Activated naive CD4-positive, alpha-beta T cell treated with anti-CD3 and anti-CD28 coated beads, Interleukin-2, amount 10 ng/mL, durations not matched to agents 7 days and 5 days (primary cell): ENCODE measurements at regions not wholly inside any gene's neighbourhood (a gene's known extent, or its start where the extent isn't known, plus 50 kb on each side); places are given as distances from the start of the nearest gene placed in this dataset.
"Not testable (repeated sequence)": the region's sequence is repeated elsewhere in the genome, so short reads cannot be mapped to it uniquely, and the experiment has no call there.

Experiments
- CTCF ChIA-PET: fragments of 350-600 bp; sonication (Branson Sonifier 250); formaldehyde crosslinking; loops from one replicate; lab custom pipeline; 2021; ENCODE audit warnings: antibody characterized with exemption; lab: Charles Lee
- DNase-seq: peaks from one replicate; pipeline ENCODE4 v3.0.0-alpha.2; 2020
- H3K27ac Mint-ChIP-seq: one replicate; pipeline ENCODE4 v1.8.0; 2021; ENCODE audit warnings: mild to moderate bottlenecking, moderate library complexity, mixed read lengths
- H3K27me3 Mint-ChIP-seq: one replicate; pipeline ENCODE4 v1.8.0; 2021; ENCODE audit warnings: mild to moderate bottlenecking, mixed read lengths
- H3K36me3 Mint-ChIP-seq: one replicate; pipeline ENCODE4 v1.8.0; 2021; ENCODE audit warnings: mixed read lengths
- H3K4me1 Mint-ChIP-seq: one replicate; pipeline ENCODE4 v1.8.0; 2021; ENCODE audit warnings: mixed read lengths
- H3K4me3 Mint-ChIP-seq: one replicate; pipeline ENCODE4 v1.8.0; 2021; ENCODE audit warnings: mild to moderate bottlenecking, moderate library complexity, mixed read lengths
- H3K9me3 Mint-ChIP-seq: one replicate; pipeline ENCODE4 v1.8.0; 2021; ENCODE audit warnings: mixed read lengths

- CTCF ChIA-PET: no interaction called here
- H3K4me1 Mint-ChIP-seq: no peaks in the 10 kb centered on the region
- H3K36me3 Mint-ChIP-seq: no peaks in the 10 kb centered on the region
- no peak overlapping the region for H3K27ac Mint-ChIP-seq
- H3K9me3 Mint-ChIP-seq: peaks cover 7% of the 10 kb centered on the region
- H3K27me3 Mint-ChIP-seq: no peaks in the 10 kb centered on the region
- no peak overlapping the region for H3K4me3 Mint-ChIP-seq
- DNase-seq: no peak
Observed at GRCh38 chr4:134735901-134736300, 534.3 kb upstream of the PABPC4L start.

- no peaks in the 10 kb centered on the region for H3K36me3 Mint-ChIP-seq
- CTCF ChIA-PET: no interaction called here
- no peaks in the 10 kb centered on the region for H3K4me1 Mint-ChIP-seq
- no peak overlapping the region for H3K4me3 Mint-ChIP-seq
- no peak for DNase-seq
- no peak overlapping the region for H3K27ac Mint-ChIP-seq
- H3K27me3 Mint-ChIP-seq: no peaks in the 10 kb centered on the region
- peaks cover 6% of the 10 kb centered on the region for H3K9me3 Mint-ChIP-seq
Observed at GRCh38 chr4:134727696-134728095, 526.1 kb upstream of the PABPC4L start.

GRCh38 chr4:134722306-134722705 lies 520.7 kb upstream of the PABPC4L start:
- CTCF ChIA-PET: no interaction called here
- Mint-ChIP-seq H3K27ac (no peak overlapping the region), H3K9me3 (peaks cover 3% of the 10 kb centered on the region), H3K4me1 (no peaks in the 10 kb centered on the region), H3K4me3 (no peak overlapping the region), H3K27me3 (no peaks in the 10 kb centered on the region), H3K36me3 (no peaks in the 10 kb centered on the region)
- no peak for DNase-seq

- Mint-ChIP-seq H3K9me3 (peaks cover 6% of the 10 kb centered on the region), H3K4me3 (no peak overlapping the region), H3K4me1 (no peaks in the 10 kb centered on the region), H3K27ac (no peak overlapping the region), H3K36me3 (no peaks in the 10 kb centered on the region), H3K27me3 (no peaks in the 10 kb centered on the region)
- CTCF ChIA-PET: no interaction called here
- DNase-seq: no peak
Observed at GRCh38 chr4:134720030-134720429, 518.4 kb upstream of the PABPC4L start.

- H3K27ac Mint-ChIP-seq: no peak overlapping the region
- no peaks in the 10 kb centered on the region for H3K4me1 Mint-ChIP-seq
- peaks cover 10% of the 10 kb centered on the region for H3K9me3 Mint-ChIP-seq
- CTCF ChIA-PET: no interaction called here
- no peak overlapping the region for H3K4me3 Mint-ChIP-seq
- no peaks in the 10 kb centered on the region for H3K36me3 Mint-ChIP-seq
- no peak for DNase-seq
- no peaks in the 10 kb centered on the region for H3K27me3 Mint-ChIP-seq
Observed at GRCh38 chr4:134708616-134709015, 507.0 kb upstream of the PABPC4L start.

GRCh38 chr4:134708026-134708425 lies 506.4 kb upstream of the PABPC4L start:
- H3K4me3 Mint-ChIP-seq: no peak overlapping the region
- CTCF ChIA-PET: no interaction called here
- no peaks in the 10 kb centered on the region for H3K27me3 Mint-ChIP-seq
- H3K27ac Mint-ChIP-seq: no peak overlapping the region
- no peaks in the 10 kb centered on the region for H3K4me1 Mint-ChIP-seq
- no peak for DNase-seq
- no peaks in the 10 kb centered on the region for H3K36me3 Mint-ChIP-seq
- peaks cover 9% of the 10 kb centered on the region for H3K9me3 Mint-ChIP-seq

GRCh38 chr4:134702374-134702773 lies 500.8 kb upstream of the PABPC4L start:
- CTCF ChIA-PET: no interaction called here
- no peak for DNase-seq
- Mint-ChIP-seq H3K27ac (no peak overlapping the region), H3K36me3 (no peaks in the 10 kb centered on the region), H3K9me3 (peaks cover 9% of the 10 kb centered on the region), H3K27me3 (no peaks in the 10 kb centered on the region), H3K4me1 (no peaks in the 10 kb centered on the region), H3K4me3 (no peak overlapping the region)

- H3K27me3 Mint-ChIP-seq: no peaks in the 10 kb centered on the region
- H3K4me1 Mint-ChIP-seq: no peaks in the 10 kb centered on the region
- H3K4me3 Mint-ChIP-seq: no peak overlapping the region
- CTCF ChIA-PET: no interaction called here
- peaks cover 9% of the 10 kb centered on the region for H3K9me3 Mint-ChIP-seq
- no peaks in the 10 kb centered on the region for H3K36me3 Mint-ChIP-seq
- DNase-seq: no peak
- no peak overlapping the region for H3K27ac Mint-ChIP-seq
Observed at GRCh38 chr4:134700251-134700650, 498.7 kb upstream of the PABPC4L start.

GRCh38 chr4:134698831-134699230 lies 497.2 kb upstream of the PABPC4L start:
- CTCF ChIA-PET, H3K27ac Mint-ChIP-seq, H3K4me1 Mint-ChIP-seq, H3K4me3 Mint-ChIP-seq, H3K36me3 Mint-ChIP-seq, H3K9me3 Mint-ChIP-seq, DNase-seq, H3K27me3 Mint-ChIP-seq: not testable (repeated sequence)

GRCh38 chr4:134695433-134695832 lies 493.8 kb upstream of the PABPC4L start:
- CTCF ChIA-PET: no interaction called here
- H3K36me3 Mint-ChIP-seq: no peaks in the 10 kb centered on the region
- no peak overlapping the region for H3K27ac Mint-ChIP-seq
- H3K27me3 Mint-ChIP-seq: no peaks in the 10 kb centered on the region
- DNase-seq: no peak
- no peak overlapping the region for H3K4me3 Mint-ChIP-seq
- H3K4me1 Mint-ChIP-seq: no peaks in the 10 kb centered on the region
- peaks cover 9% of the 10 kb centered on the region for H3K9me3 Mint-ChIP-seq

- CTCF ChIA-PET: no interaction called here
- no peak overlapping the region for H3K27ac Mint-ChIP-seq
- no peak overlapping the region for H3K4me3 Mint-ChIP-seq
- no peaks in the 10 kb centered on the region for H3K27me3 Mint-ChIP-seq
- peaks cover 4% of the 10 kb centered on the region for H3K9me3 Mint-ChIP-seq
- no peaks in the 10 kb centered on the region for H3K36me3 Mint-ChIP-seq
- DNase-seq: no peak
- no peaks in the 10 kb centered on the region for H3K4me1 Mint-ChIP-seq
Observed at GRCh38 chr4:134691915-134692314, 490.3 kb upstream of the PABPC4L start.

- no peak for DNase-seq
- Mint-ChIP-seq H3K4me1 (no peaks in the 10 kb centered on the region), H3K9me3 (peaks cover 7% of the 10 kb centered on the region), H3K27ac (no peak overlapping the region), H3K36me3 (no peaks in the 10 kb centered on the region), H3K27me3 (no peaks in the 10 kb centered on the region), H3K4me3 (no peak overlapping the region)
- CTCF ChIA-PET: no interaction called here
Observed at GRCh38 chr4:134687646-134688628, 486.3 kb upstream of the PABPC4L start.

GRCh38 chr4:134677209-134677814 lies 475.7 kb upstream of the PABPC4L start:
- Mint-ChIP-seq H3K4me1 (no peaks in the 10 kb centered on the region), H3K4me3 (no peak overlapping the region), H3K9me3 (peaks cover 16% of the 10 kb centered on the region), H3K27me3 (no peaks in the 10 kb centered on the region), H3K36me3 (no peaks in the 10 kb centered on the region), H3K27ac (no peak overlapping the region)
- CTCF ChIA-PET: no interaction called here
- no peak for DNase-seq

GRCh38 chr4:134668237-134668636 lies 466.6 kb upstream of the PABPC4L start:
- no peaks in the 10 kb centered on the region for H3K4me1 Mint-ChIP-seq
- DNase-seq: no peak
- CTCF ChIA-PET: no interaction called here

GRCh38 chr4:134666640-134667039 lies 465.1 kb upstream of the PABPC4L start:
- CTCF ChIA-PET: no interaction called here
- Mint-ChIP-seq H3K4me1 (no peaks in the 10 kb centered on the region), H3K27me3 (no peaks in the 10 kb centered on the region), H3K9me3 (peaks cover 3% of the 10 kb centered on the region), H3K4me3 (no peak overlapping the region), H3K36me3 (no peaks in the 10 kb centered on the region), H3K27ac (no peak overlapping the region)
- DNase-seq: no peak

More at GRCh38 chr4:134668237-134668636, 466.6 kb upstream of the PABPC4L start:
- H3K27me3 Mint-ChIP-seq: no peaks in the 10 kb centered on the region
- no peak overlapping the region for H3K27ac Mint-ChIP-seq
- H3K36me3 Mint-ChIP-seq: no peaks in the 10 kb centered on the region
- no peak overlapping the region for H3K4me3 Mint-ChIP-seq
- H3K9me3 Mint-ChIP-seq: peaks cover 3% of the 10 kb centered on the region
